Dermis blood vessel endothelial cell (primary cell): ENCODE measurements at regions not wholly inside any gene's neighbourhood (a gene's known extent, or its start where the extent isn't known, plus 50 kb on each side); places are given as distances from the start of the nearest gene placed in this dataset.
A peak's percentile ranks its signal among the peaks of the same experiment; 100 is the strongest.

Experiments used
- DNase-seq: peaks from one replicate; pipeline ENCODE4 v3.0.0; 2010

DNA sequence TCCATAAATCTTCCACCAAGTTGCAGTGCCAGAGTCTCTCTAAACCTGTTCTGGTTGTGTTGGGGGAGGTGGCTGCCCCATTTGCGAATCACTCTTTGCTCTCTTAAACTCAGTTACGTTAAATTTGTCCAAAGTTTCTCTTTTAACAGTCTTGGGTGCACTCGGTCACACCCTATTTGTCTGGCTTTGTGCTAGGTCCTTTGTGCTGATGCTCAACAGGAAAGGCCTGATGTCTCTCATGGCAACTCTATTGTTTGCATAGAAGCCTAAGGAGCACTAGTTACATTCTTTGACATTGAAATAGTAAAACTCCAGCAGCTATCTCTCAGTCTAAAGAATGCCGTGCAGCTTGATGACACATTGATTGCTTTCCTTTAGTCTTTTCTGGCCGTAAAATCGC lies 105.1 kb downstream of the TRMT11 start:
- DNase-seq, result peak; percentile 11

DNA sequence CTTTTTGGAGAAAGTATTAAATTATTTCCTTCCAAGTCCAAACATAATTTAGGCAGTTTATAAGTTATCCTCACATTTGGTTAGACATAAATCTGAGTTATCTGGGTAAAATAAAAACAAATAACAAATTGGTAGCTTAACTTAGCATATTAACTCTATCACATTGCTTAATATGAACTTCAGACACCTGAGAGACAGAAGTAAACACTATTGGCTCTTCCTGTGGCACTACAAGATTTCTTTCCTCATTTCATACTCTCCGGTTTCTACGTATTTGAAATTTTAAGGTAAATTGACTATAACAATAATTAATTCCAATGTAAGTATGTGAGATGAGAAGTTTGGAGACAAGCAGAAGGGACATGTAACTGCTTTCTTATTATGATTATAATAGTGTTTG lies 106.8 kb downstream of the TRMT11 start:
- no peak for DNase-seq

GRCh38 chr6:126094411-126094810 lies 108.1 kb downstream of the TRMT11 start:
- DNase-seq, result no peak

DNA sequence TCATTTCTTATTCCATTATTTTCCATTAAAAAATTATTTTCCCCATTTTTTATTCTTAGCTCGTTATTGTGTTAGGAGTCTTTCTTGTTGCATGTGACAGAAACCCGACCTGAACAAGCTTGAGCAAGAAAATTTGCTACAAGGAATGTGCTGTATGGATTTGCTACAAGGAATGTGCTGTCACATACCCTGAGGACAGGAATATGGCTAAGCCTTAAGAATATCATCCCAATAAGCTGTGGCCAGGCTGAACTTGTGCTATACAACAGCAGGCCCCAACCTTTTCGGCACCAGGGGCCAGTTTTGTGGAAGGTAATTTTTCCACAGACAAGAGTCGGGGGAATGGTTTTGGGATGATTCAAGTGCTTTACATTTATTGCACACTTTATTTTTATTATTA lies 114.0 kb downstream of the TRMT11 start:
- DNase-seq, result no peak

DNA sequence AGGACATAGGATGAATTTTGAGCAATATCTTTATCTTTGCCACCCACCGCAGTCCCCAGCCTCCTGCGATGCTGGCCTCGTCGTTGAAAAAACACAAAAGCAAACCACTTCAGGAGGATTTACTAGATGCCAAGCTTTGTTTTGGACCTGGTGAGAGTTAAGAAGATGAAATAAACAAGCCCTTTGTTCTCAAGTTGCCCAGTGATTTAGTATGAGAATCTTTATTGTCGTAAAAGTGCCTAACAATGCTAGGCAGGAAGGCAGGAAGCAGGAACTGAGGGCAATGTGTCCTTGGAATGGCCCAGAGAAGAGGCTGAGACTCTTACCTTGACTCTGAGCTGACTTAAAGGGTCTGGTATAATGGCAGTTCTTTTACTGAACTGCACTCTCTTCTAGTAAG lies 116.0 kb downstream of the TRMT11 start:
- no peak for DNase-seq

DNA sequence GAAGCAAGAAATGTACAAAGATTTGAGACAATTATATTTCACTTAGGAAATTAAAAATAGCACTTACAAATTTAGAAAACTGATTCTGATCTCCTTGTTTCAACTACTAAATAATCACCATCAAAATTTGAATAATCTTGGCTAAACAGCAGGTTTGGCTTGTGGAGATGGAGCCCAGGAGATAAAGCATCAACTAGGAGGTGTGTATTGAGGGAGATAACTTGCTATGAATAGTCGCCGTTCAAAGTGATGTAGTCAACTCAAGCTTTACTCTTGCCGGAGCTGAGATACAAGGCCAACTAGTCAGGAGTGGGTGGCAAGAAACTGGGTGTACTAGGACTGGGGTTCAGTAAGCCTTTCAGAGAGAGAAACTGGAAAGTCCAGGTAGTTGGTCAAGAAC lies 117.7 kb downstream of the TRMT11 start:
- DNase-seq, result no peak

- peak; percentile 24 for DNase-seq
Observed at GRCh38 chr6:126107475-126108166, 121.3 kb downstream of the TRMT11 start.

DNA sequence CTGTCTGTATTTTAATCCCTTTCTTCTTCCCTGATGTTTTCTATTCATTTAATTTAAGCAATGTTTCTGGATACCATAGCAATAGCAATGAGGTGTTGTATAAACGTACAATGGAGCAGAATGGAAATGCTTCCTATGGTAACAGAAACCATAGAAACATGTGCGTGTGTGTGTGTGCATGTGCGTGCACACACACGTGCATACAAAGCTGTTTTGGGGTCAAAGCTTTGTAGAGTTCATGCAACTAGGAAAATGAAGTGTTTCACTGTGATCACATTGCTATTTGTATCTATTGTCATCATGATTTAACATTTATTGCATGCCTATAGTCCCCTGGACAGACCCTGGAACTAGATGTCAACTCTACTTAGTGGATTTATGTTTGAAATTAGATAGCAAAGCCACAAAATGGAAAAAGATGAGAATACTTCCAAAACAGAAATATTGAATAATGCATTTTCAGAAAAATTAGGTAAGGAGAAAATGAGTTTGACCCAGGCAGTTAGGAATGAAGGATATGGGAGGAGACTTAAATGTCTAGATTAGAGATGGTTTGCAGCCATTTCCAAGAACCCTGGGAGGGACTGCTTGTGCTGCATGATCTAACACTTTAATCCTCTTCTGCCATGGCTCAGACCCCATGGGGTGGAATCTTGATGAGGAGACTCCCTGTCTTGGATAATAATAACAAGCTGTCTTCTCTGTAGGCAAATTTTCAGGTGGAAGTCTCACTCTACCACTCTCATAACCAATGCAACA lies 124.4 kb downstream of the TRMT11 start:
- no peak for DNase-seq

DNA sequence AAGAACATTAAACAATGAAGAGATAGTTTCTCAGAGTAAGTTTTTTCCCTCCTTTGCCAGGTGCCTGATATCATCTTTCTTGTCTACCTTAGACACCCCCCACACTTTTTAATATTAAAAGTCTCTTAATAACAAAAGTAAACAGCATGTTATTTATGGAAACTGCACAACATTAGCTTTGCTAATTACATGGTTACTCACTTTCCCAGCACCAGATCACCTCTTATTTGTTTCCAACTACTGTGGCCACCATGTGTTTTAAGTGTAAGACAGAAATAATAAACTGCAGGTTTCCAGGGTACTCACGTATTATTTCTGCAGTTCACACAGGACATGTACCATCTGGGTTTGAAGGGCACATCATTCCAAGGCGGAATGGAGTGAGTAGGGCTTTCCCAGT lies 125.0 kb downstream of the TRMT11 start:
- DNase-seq, result no peak

- no peak for DNase-seq
Observed at GRCh38 chr6:126112171-126112632, 125.9 kb downstream of the TRMT11 start.

GRCh38 chr6:126113261-126113660 lies 126.9 kb downstream of the TRMT11 start:
- DNase-seq, result no peak

GRCh38 chr6:126117251-126117650 lies 130.9 kb downstream of the TRMT11 start:
- DNase-seq, result no peak

DNA sequence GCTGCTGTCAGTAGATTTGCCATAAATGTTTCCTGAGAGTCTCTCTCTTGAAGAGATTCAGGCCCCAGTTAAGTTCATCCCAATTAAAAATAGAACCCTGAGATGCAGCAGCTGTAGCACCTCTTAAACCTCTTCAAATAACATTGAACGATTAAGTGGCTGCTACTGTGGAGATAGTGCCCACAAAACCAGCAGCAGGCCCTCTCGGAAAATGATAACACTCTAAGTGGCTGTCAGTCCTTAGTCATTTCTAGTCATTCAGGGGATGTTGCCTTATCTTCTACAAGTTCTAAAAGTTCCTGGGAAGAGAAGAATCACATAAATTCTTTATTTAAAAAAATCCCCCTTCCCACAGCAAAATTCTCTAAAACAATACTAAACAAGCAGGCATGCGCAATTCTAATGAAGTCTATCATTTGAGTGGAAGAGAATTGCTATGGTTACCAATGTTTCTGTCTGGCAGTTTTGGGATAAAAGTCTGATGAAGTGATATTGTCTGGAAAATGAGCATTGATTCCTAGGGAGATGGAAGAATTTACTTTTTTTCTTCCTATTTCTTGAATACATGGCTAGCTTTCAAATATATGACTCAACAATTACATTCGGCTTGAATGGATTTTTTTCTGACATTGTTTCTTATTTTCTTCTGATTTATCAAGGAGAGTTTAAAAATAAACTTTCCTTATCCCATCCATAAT lies 131.9 kb downstream of the TRMT11 start:
- DNase-seq, result no peak

DNA sequence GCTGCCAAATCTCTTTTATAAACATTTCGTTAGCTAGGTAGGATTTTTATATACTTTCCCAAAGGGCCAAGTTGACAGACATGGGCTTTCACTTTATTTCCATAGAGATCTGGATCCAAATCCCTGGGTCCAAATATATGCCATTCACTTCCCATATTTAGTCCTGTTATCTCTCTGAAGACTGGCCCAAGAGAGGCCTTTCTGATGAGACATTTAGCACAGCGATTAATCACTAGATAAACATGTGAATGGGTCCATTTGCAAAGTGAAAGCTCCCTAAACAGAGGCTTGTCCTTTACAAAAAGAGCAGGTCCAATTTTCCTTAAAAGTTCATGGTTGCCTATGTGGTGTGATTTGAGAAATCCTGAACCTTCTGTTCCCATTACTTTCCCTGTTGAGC lies 132.6 kb downstream of the TRMT11 start:
- no peak for DNase-seq

GRCh38 chr6:126123226-126123625 lies 136.9 kb downstream of the TRMT11 start:
- DNase-seq, result no peak

- DNase-seq, result no peak
Observed at GRCh38 chr6:126127659-126128058, 141.3 kb downstream of the TRMT11 start.

DNA sequence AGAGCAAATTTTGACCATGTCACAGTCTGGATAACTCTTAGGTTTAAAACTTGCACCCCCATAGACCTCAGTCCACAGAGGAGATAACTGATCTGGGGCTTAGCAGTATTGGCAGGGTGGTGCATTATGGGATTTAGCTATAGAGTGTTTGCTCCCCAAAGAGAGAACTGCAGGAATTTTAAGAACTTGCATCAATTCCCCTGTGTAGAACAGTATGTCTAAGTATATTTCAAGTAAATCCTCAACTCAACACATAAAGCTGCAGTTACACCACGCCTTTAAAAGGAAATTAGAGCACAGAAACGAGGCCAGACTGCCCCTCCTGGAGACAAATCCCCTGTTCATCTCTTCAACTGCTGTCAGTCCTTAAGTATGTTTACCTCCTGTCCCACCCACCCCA lies 144.9 kb downstream of the TRMT11 start:
- DNase-seq, result no peak

DNA sequence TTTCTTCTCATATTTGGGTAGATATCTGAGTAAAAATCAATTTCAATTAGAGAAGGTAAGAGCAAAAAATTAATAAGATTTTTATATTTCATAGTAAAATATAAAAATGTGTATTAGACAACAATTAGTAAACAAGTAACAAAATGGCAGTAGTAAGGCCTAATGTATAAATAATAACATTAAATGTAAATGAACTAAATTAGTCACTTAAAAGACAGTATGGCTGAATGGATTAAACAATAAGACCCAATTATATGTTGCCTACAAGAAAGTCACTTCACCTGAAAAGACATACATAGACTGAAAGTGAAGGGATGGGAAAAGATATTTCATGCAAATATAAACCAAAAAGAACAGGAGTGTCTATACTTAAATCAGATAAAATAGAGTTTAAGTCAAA lies 147.6 kb downstream of the TRMT11 start:
- DNase-seq, result no peak

- no peak for DNase-seq
Observed at GRCh38 chr6:126134491-126134890, 148.2 kb downstream of the TRMT11 start.

GRCh38 chr6:126140015-126140414 lies 153.7 kb downstream of the TRMT11 start:
- DNase-seq, result no peak

GRCh38 chr6:126143761-126144251 lies 157.5 kb downstream of the TRMT11 start:
- no peak for DNase-seq

- no peak for DNase-seq
Observed at GRCh38 chr6:126145351-126145750, 159.0 kb downstream of the TRMT11 start.

DNA sequence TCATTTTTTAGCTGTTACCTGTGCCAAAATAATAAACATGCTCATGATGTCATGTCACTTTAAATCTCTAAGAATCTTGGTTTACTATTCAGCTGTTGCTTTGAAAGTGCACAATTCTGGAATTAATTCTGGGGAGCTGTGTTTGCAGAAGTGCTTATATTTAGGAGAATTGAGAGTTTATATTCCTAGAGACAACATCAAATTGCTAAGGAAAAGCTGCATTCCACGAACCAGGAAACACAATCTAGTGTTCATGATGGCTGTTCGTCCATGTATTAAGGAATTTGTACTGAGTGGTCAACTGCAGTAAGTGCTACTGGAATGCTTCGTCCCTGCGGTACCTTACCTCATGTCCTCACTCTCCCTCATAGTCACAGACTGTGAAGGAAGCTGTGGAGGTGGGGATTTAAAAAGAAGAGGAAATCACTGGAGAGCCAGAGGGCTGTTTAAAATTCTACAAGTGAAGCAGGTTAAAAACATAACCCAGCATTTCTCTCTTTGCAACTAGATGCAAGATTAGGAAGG lies 161.0 kb downstream of the TRMT11 start:
- DNase-seq, result no peak
